GM10266 (cell line): ENCODE measurements at regions not wholly inside any gene's neighbourhood (a gene's known extent, or its start where the extent isn't known, plus 50 kb on each side); places are given as distances from the start of the nearest gene placed in this dataset.

Experiments
- DNase-seq: peaks from one replicate; pipeline ENCODE4 v3.0.0; 2012; ENCODE audit errors: extremely low spot score
- TF ChIP-seq, protein P1 (sequence below): IDR thresholded peaks from 2 replicates; pipeline ENCODE4 v1.5.1; 2012; ENCODE audit warnings: mild to moderate bottlenecking, low read depth; ENCODE audit not compliant: control insufficient read depth, insufficient read depth; ENCODE audit errors: missing control alignments

DNA sequence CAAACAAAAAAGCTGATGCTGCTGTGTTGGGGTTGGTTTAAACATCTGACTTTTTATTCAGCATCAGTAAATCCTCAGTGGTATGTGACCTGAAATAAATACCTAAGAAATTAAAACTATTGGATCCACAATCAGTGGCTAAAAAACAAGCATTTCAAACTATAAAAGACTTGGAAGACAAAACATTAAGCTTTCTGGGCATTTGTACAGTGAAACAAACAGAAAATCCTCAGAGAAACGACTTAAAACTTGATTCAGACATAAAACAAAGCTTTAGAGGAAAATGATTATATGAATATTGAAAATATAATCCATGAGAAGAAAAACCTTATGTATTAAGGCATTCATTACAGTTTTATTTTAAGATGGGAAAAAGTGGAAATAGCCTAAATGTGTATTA lies 213.3 kb upstream of the INTU start:
- TF ChIP-seq, protein P1, sequence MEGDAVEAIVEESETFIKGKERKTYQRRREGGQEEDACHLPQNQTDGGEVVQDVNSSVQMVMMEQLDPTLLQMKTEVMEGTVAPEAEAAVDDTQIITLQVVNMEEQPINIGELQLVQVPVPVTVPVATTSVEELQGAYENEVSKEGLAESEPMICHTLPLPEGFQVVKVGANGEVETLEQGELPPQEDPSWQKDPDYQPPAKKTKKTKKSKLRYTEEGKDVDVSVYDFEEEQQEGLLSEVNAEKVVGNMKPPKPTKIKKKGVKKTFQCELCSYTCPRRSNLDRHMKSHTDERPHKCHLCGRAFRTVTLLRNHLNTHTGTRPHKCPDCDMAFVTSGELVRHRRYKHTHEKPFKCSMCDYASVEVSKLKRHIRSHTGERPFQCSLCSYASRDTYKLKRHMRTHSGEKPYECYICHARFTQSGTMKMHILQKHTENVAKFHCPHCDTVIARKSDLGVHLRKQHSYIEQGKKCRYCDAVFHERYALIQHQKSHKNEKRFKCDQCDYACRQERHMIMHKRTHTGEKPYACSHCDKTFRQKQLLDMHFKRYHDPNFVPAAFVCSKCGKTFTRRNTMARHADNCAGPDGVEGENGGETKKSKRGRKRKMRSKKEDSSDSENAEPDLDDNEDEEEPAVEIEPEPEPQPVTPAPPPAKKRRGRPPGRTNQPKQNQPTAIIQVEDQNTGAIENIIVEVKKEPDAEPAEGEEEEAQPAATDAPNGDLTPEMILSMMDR, result no peak
- DNase-seq, result no peak

DNA sequence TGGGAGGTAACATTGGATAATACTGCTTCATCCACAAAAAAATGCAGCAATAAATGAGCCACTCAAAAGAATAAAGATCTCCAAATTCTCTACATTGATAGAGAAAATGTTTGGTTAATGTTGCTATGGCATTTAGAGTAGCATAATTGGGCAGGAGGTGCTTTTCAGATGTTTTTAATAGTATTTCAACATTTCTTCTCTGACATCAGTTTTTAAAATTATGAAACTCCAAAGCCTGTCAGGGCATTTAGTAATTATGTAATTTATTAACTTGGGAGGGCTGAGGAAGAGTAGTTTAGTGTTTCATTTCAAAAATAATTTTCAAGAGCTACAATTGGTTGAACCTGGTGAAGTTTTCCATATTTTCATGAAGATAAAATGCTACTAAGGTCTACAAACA lies 211.3 kb upstream of the INTU start:
- TF ChIP-seq, protein P1, result no peak
- no peak for DNase-seq

DNA sequence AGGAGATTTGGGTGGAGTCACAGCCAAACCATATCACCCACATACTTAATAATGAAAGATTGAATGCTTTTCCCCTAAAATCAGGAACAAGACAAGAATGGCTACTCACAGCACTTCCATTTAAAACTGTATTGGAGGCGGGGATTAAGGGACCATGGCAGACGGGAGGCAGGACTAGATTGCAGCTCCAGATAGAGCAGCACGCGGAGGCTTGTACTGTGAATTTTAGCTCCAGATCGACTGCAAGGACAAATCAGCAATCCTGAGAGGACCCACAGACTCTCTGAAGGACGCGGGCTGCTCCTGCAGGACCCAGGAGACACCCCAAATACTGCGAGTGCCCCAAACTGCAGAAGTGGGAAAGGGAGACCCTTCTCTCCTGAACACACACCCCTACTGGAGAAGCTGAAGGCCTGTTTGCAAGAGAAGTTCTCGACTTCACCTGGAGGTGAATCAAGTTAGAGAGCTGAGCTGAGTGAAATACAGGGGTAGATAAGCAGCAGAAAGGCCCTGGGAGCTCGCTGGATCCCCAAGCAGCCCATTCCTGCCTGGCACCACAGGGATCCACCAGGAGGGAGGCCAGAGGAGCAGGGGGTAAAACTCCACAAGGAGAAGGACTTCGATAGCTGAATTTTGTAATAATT lies 207.4 kb upstream of the INTU start:
- TF ChIP-seq, protein P1, result no peak
- DNase-seq, result no peak

DNA sequence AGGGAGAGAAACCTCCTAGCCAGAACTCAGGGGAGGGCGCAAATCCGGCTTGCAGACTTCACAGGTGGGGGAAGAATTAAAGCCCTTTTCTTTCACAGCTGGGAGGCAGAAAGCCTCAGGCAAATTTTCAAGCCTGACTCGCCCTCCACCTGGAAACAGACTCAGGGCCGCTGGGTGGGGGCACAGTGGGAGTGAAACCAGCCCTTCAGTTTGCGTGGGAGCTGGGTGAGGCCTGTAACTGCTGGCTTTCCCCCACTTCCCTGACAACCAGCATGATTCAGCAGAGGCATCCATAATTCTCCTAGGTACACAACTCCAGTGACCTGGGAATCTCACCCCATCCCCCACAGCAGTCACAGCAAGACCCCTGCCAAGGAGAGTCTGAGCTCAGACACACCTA lies 206.9 kb upstream of the INTU start:
- no peak for DNase-seq
- TF ChIP-seq, protein P1, result no peak

DNA sequence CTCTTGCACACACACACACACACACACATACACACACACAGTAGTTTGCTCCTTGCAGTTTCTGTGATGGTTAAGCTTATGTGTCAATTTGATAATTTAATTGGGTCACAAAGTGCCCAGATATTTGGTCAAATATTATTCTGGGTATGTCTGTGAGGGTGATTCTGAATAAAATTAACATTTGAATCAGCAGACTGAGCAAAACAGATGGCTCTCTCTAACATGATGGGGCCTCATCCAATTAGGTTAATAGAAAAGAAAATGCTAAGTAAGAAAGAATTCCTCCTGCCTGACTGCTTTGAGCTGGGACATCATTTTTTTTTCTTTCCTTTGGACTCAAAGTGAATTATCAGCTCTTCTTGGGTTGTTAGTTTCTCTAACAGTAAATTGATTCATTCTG lies 191.2 kb upstream of the INTU start:
- no peak for DNase-seq
- TF ChIP-seq, protein P1, result no peak

DNA sequence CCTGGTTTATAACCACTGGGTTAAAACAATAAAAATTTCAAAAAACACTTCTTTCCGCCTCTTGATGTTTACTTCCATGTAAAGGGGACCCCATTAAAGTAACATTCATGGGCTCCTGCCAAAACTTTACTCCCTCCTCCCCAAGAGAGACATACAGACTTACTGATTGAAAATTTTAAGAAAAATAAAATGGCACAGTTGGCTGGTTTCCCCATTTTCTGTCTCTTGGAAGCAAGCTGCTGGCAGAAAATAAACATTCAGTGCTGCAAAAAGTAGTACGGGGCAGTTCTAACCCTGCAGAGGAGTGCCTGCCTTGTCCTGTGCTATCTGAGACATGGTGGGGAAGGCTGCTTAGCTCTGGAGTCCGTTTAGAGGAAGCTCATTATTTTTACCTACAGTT lies 187.3 kb upstream of the INTU start:
- DNase-seq, result no peak
- TF ChIP-seq, protein P1, result no peak

DNA sequence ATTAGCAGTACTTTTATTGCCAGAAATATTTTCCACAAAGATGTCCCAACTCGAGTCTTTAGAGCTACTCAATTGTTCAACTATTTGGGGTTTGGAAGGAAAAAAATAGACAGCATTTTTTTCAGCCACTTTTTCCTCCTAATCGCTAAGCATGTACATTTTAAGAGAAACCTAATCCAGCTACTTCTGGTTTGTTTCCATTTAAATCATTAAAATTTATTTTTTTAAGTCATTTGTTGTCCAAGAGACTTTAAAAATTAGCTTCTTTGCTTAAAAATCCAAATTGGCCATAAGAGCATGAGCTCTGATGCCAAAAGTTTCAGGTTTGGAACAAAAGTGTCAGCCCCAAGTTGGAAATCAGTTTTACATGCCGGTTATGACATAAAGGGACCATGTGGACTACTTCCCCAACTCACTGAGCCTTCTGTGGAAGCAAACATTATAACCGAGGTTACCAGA lies 186.3 kb upstream of the INTU start:
- no peak for DNase-seq
- TF ChIP-seq, protein P1, result no peak
